ENCODE measurements at regions not wholly inside any gene's neighbourhood (a gene's known extent, or its start where the extent isn't known, plus 50 kb on each side); places are given as distances from the start of the nearest gene placed in this dataset.

DNA sequence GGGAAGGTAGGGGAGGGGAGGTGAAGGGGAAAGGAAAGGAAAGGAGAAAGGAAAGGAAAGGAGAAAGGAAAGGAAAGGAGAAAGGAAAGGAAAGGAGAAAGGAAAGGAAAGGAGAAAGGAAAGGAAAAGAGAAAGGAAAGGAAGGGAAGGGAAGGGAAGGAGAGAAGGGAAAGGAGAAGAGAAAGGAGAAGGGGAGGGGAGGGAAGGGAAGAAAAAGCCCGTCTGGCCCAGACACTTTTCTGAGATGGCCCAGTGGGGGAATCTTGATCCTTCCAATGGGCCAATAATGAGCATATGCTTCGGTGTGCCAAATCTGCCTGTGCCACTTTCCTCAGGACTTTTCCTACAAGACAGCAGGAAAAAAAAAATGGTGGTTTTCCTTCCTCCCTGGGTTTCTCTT is 64.5 kb downstream of the CH25H start:
- H3K27me3 ChIP-seq (ENCODE audit: control insufficient read depth, insufficient read depth, low read length, poor library complexity, severe bottlenecking): no peaks in the 10 kb centered on the region
- H3K27ac ChIP-seq (ENCODE audit: low read depth, low read length): no peak overlapping the region
- H3K9ac ChIP-seq (ENCODE audit: extremely low read depth, low read length, poor library complexity, severe bottlenecking): no peak overlapping the region
- H3K27me3 Mint-ChIP-seq (ENCODE audit: insufficient read depth): no peaks in the 10 kb centered on the region
- H3K36me3 ChIP-seq (ENCODE audit: control insufficient read depth, insufficient read depth, low read length): no peaks in the 10 kb centered on the region
- H3K9me3 ChIP-seq (ENCODE audit: control insufficient read depth, low read length): no peaks in the 10 kb centered on the region
- TF ChIP-seq, protein P1, sequence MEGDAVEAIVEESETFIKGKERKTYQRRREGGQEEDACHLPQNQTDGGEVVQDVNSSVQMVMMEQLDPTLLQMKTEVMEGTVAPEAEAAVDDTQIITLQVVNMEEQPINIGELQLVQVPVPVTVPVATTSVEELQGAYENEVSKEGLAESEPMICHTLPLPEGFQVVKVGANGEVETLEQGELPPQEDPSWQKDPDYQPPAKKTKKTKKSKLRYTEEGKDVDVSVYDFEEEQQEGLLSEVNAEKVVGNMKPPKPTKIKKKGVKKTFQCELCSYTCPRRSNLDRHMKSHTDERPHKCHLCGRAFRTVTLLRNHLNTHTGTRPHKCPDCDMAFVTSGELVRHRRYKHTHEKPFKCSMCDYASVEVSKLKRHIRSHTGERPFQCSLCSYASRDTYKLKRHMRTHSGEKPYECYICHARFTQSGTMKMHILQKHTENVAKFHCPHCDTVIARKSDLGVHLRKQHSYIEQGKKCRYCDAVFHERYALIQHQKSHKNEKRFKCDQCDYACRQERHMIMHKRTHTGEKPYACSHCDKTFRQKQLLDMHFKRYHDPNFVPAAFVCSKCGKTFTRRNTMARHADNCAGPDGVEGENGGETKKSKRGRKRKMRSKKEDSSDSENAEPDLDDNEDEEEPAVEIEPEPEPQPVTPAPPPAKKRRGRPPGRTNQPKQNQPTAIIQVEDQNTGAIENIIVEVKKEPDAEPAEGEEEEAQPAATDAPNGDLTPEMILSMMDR (conservative IDR thresholded peaks at IDR 0.05): no peak
- H3K4me3 ChIP-seq (ENCODE audit: low read length): no peak overlapping the region
- H3K36me3 Mint-ChIP-seq (ENCODE audit: low read depth): no peaks in the 10 kb centered on the region
- WGBS, 2 experiments (ENCODE audit: insufficient coverage in 1 of 2, insufficient read length in 1 of 2): 82 to 94% methylated on average over 2 of the region's 2 CpGs
- no peaks in the 10 kb centered on the region for H3K4me1 ChIP-seq (ENCODE audit: control insufficient read depth, insufficient read depth, low read length)
- H3K4me3 Mint-ChIP-seq: no peak overlapping the region
- H3K27ac Mint-ChIP-seq: no peak overlapping the region
- H3K4me1 Mint-ChIP-seq: no peaks in the 10 kb centered on the region
- no peak for DNase-seq
- H3K9me3 Mint-ChIP-seq: peaks cover 2% of the 10 kb centered on the region

DNA sequence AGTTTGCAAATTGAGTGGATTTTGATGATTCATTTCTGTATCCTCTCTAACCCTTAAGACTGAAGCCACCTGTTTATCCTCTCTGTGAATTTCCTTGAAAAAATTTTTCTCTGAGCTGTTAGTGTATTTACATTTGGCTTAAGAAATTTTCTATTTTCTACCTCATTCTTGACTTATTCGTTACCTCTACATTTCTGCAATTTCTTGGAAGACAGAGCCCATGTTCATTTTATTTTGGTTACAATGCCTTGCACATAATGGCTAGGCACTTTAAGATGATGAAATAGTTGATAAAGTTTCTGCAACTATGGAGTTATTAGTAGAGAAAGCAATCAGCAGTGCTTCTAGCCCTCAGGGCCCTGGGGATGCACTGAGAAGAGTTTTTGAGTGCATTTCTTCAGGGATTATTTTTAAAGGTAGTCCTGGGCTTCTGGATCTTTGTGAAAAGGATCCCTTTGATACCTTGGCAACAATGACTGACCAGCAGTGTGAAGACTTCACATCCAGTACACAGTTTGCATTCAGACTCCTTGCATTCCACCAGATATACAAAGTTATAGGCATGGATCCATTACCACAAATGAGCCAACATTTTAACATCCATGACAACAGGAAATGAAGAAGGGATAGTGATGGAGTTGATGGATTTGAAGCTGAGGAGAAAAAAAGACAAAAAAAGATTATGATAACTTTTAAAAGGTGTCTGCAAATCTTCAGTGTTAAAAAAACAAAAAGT is 68.2 kb downstream of the CH25H start:
- 90% methylated on average over 1 of the region's 1 CpG; no CpG with 5 or more reads in 1 of the 2 experiments for WGBS, 2 experiments (ENCODE audit: insufficient coverage in 1 of 2, insufficient read length in 1 of 2)
- Histone ChIP-seq H3K9ac (ENCODE audit: extremely low read depth, low read length, poor library complexity, severe bottlenecking) (no peak overlapping the region), H3K36me3 (ENCODE audit: control insufficient read depth, insufficient read depth, low read length) (no peaks in the 10 kb centered on the region), H3K9me3 (ENCODE audit: control insufficient read depth, low read length) (no peaks in the 10 kb centered on the region), H3K27me3 (ENCODE audit: control insufficient read depth, insufficient read depth, low read length, poor library complexity, severe bottlenecking) (no peaks in the 10 kb centered on the region), H3K4me1 (ENCODE audit: control insufficient read depth, insufficient read depth, low read length) (no peaks in the 10 kb centered on the region), H3K27ac (ENCODE audit: low read depth, low read length) (no peak overlapping the region), H3K4me3 (ENCODE audit: low read length) (no peak overlapping the region)
- H3K9me3 Mint-ChIP-seq: peaks cover 3% of the 10 kb centered on the region
- no peak for DNase-seq
- no peak overlapping the region for H3K27ac Mint-ChIP-seq
- no peaks in the 10 kb centered on the region for H3K36me3 Mint-ChIP-seq (ENCODE audit: low read depth)
- TF ChIP-seq, protein P1 (conservative IDR thresholded peaks at IDR 0.05): no peak
- H3K27me3 Mint-ChIP-seq (ENCODE audit: insufficient read depth): no peaks in the 10 kb centered on the region
- no peak overlapping the region for H3K4me3 Mint-ChIP-seq
- H3K4me1 Mint-ChIP-seq: no peaks in the 10 kb centered on the region

DNA sequence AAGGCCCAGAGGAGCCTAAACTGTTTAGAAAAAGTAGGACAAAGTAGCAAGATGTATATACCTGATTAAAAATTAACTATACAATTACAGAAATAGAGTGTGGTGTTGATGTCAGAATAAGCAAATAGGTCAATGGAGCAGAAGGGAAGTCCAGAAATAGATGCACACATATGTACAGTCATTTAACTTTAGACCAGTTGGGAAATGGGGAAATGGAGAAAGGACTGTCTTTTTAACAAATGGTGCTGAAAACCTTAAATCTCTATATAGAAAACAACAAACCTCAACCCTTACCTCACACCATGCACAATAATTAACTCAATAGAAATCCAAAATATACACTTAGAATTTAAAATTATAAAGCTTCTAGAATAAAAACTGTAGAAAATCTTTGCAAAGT is 72.2 kb downstream of the CH25H start:
- Mint-ChIP-seq H3K36me3 (ENCODE audit: low read depth) (no peaks in the 10 kb centered on the region), H3K4me3 (no peak overlapping the region)
- no peak overlapping the region for H3K4me3 ChIP-seq (ENCODE audit: low read length)

More for the DNA sequence above, 72.2 kb downstream of the CH25H start:
- Mint-ChIP-seq H3K9me3 (peaks cover 4% of the 10 kb centered on the region), H3K27ac (no peak overlapping the region), H3K4me1 (no peaks in the 10 kb centered on the region), H3K27me3 (ENCODE audit: insufficient read depth) (no peaks in the 10 kb centered on the region)
- no peak for DNase-seq
- Histone ChIP-seq H3K27ac (ENCODE audit: low read depth, low read length) (no peak overlapping the region), H3K36me3 (ENCODE audit: control insufficient read depth, insufficient read depth, low read length) (no peaks in the 10 kb centered on the region), H3K9me3 (ENCODE audit: control insufficient read depth, low read length) (no peaks in the 10 kb centered on the region), H3K4me1 (ENCODE audit: control insufficient read depth, insufficient read depth, low read length) (no peaks in the 10 kb centered on the region), H3K9ac (ENCODE audit: extremely low read depth, low read length, poor library complexity, severe bottlenecking) (no peak overlapping the region), H3K27me3 (ENCODE audit: control insufficient read depth, insufficient read depth, low read length, poor library complexity, severe bottlenecking) (no peaks in the 10 kb centered on the region)
- TF ChIP-seq, protein P1 (conservative IDR thresholded peaks at IDR 0.05): no peak

All from endodermal cell (in vitro differentiated cells).